ENCODE measurements at regions not wholly inside any gene's neighbourhood (a gene's known extent, or its start where the extent isn't known, plus 50 kb on each side); places are given as distances from the start of the nearest gene placed in this dataset.

GRCh38 chr2:65562890-65563289 lies 130.5 kb upstream of the SPRED2 start:
- no peak for TF ChIP-seq CTCF (conservative IDR thresholded peaks at IDR 0.05; ENCODE audit: low read depth, low read length)
- no peak for TF ChIP-seq EZH2 (IDR thresholded peaks at IDR 0.05; ENCODE audit: borderline replicate concordance, low read depth, low read length, poor library complexity, severe bottlenecking)
